PC-3 (cell line): ENCODE measurements at regions not wholly inside any gene's neighbourhood (a gene's known extent, or its start where the extent isn't known, plus 50 kb on each side); places are given as distances from the start of the nearest gene placed in this dataset.
A peak's percentile ranks its signal among the peaks of the same experiment; 100 is the strongest.

Source experiments
- ATAC-seq: fragments of 200-7000 bp; cut with Tn5 transposase; 2 replicates; pipeline ENCODE4 v1.9.1; 2020; ENCODE audit warnings: mild to moderate bottlenecking, moderate library complexity
- BruUV-seq: library from RNA; stranded (reverse); fragments of 400-500 nt; replicated peaks from 2 replicates; lab custom pipeline; 2021; lab: Mats Ljungman, UMichigan
- CTCF ChIA-PET: fragments of 300-600 bp; sonication (Branson Sonifier 250); formaldehyde crosslinking; loops from one replicate; lab custom pipeline; 2022; ENCODE audit warnings: antibody characterized with exemption; lab: Charles Lee
- POLR2A ChIA-PET: fragments of 300-600 bp; sonication (Branson Sonifier 250); formaldehyde crosslinking; loops from one replicate; lab custom pipeline; 2022; ENCODE audit warnings: antibody characterized with exemption; ENCODE audit not compliant: unreplicated experiment; lab: Charles Lee
- DNase-seq: peaks from one replicate; pipeline ENCODE4 v3.0.0-alpha.2; 2015
- H2AFZ ChIP-seq: fragments of 300-600 bp; sonication (generic); 2 replicates; pipeline ENCODE4 v1.6.0; 2016; ENCODE audit warnings: antibody characterized with exemption, low read length
- H3F3A ChIP-seq: fragments of 300-600 bp; sonication (generic); one replicate; pipeline ENCODE4 v1.6.0; 2017; ENCODE audit warnings: antibody characterized with exemption, low read length, control low read depth, mild to moderate bottlenecking; ENCODE audit not compliant: unreplicated experiment
- H3K27ac ChIP-seq: fragments of 300-600 bp; sonication (generic); 2 replicates; pipeline ENCODE4 v1.5.1; 2016; ENCODE audit warnings: mild to moderate bottlenecking, low read length
- H3K27me3 ChIP-seq: fragments of 300-600 bp; sonication (generic); 2 replicates; pipeline ENCODE4 v1.6.1; 2016; ENCODE audit warnings: low read length, mixed read lengths
- H3K36me3 ChIP-seq: fragments of 300-600 bp; sonication (generic); 2 replicates; pipeline ENCODE4 v1.6.1; 2016; ENCODE audit warnings: low read depth, mixed run types, low read length, mixed read lengths
- H3K4me1 ChIP-seq: fragments of 300-600 bp; sonication (generic); 2 replicates; pipeline ENCODE4 v1.5.1; 2016; ENCODE audit warnings: low read length; ENCODE audit not compliant: insufficient read depth
- H3K4me2 ChIP-seq: fragments of 300-600 bp; sonication (generic); 2 replicates; pipeline ENCODE4 v1.6.0; 2016; ENCODE audit warnings: low read length
- H3K4me3 ChIP-seq: fragments of 300-600 bp; sonication (generic); 2 replicates; pipeline ENCODE4 v1.5.1; 2016; ENCODE audit warnings: mild to moderate bottlenecking, low read length, mixed read lengths
- H3K79me2 ChIP-seq: fragments of 300-600 bp; sonication (generic); 2 replicates; pipeline ENCODE4 v1.6.1; 2017; ENCODE audit warnings: low read length, mixed read lengths
- H3K9ac ChIP-seq: fragments of 300-600 bp; sonication (generic); 2 replicates; pipeline ENCODE4 v1.6.0; 2016; ENCODE audit warnings: mild to moderate bottlenecking, low read length
- H3K9me2 ChIP-seq: fragments of 300-600 bp; sonication (generic); replicated peaks from 2 replicates; pipeline ENCODE4 v1.6.1; 2016; ENCODE audit warnings: mixed run types, low read length, mixed read lengths
- H3K9me3 ChIP-seq: fragments of 300-600 bp; sonication (generic); 2 replicates; pipeline ENCODE4 v1.6.1; 2016; ENCODE audit warnings: low read length, mixed read lengths
- H4K20me1 ChIP-seq: fragments of 300-600 bp; sonication (generic); 2 replicates; pipeline ENCODE4 v1.6.1; 2016; ENCODE audit warnings: low read length, mixed read lengths
- CTCF ChIP-seq: fragments of 300-600 bp; sonication (generic); conservative IDR thresholded peaks from 2 replicates; pipeline ENCODE4 v1.5.1; 2017; ENCODE audit warnings: antibody characterized with exemption, low read depth, mild to moderate bottlenecking, low read length
- EZH2 ChIP-seq: fragments of 300-600 bp; sonication (generic); IDR thresholded peaks from one replicate; pipeline ENCODE4 v1.6.1; 2017; ENCODE audit warnings: antibody characterized with exemption, mild to moderate bottlenecking, low read length; ENCODE audit not compliant: unreplicated experiment
- EZH2phosphoT487 ChIP-seq: fragments of 300-600 bp; sonication (generic); IDR thresholded peaks from 2 replicates; pipeline ENCODE4 v1.6.1; 2018; ENCODE audit warnings: mild to moderate bottlenecking, antibody characterized with exemption, low read length, borderline replicate concordance
- intact Hi-C: fragments of 100-400 bp; cut with micrococcal nuclease; formaldehyde crosslinking; loops from 2 replicates; pipeline ENCODE4 v1.9.0; 2023

DNA sequence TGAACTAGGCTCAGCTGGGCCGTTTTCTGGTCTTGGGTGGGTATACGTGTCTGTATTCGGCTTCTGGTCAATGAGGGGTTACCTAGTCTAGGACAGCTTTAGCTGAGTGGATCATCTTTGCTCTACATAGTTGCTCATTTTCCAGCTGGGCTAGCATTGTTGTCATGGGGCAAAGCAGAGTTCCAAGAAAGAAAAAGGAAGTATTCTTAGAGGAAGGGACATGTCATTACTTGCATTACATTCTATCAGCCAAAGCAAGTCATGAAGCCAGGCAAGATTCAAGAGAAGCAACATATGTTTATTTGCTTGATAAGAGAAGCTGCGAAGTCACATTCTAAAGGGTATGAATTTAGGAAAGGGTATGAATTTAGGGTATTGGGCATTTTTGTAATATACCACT, 396.5 kb downstream of the ZNF608 start:
- TF ChIP-seq EZH2 = no peak
- H3K79me2 ChIP-seq = no peaks in the 10 kb centered on the region
- H4K20me1 ChIP-seq = no peaks in the 10 kb centered on the region
- intact Hi-C loops = no loop called here
- H3K9ac ChIP-seq = no peak overlapping the region
- H3K4me1 ChIP-seq = no peaks in the 10 kb centered on the region
- H3K36me3 ChIP-seq = no peaks in the 10 kb centered on the region
- no peaks in the 10 kb centered on the region for H3K27me3 ChIP-seq
- ATAC-seq (no peak), DNase-seq (no peak)
- no peak overlapping the region for H3K27ac ChIP-seq
- BruUV-seq = no TSS peak
- no peaks in the 10 kb centered on the region for H3K9me2 ChIP-seq
- H3F3A ChIP-seq = no peaks in the 10 kb centered on the region
- no peak overlapping the region for H2AFZ ChIP-seq
- CTCF ChIA-PET = no interaction called here
- H3K4me2 ChIP-seq = no peak overlapping the region
- POLR2A ChIA-PET = no interaction called here
- H3K4me3 ChIP-seq = no peak overlapping the region
- H3K9me3 ChIP-seq = no peaks in the 10 kb centered on the region

GRCh38 chr5:124343451-124343867, 403.0 kb downstream of the ZNF608 start:
- Histone ChIP-seq H3F3A (no peaks in the 10 kb centered on the region), H3K9me3 (no peaks in the 10 kb centered on the region), H3K4me1 (no peaks in the 10 kb centered on the region), H4K20me1 (no peaks in the 10 kb centered on the region), H3K36me3 (no peaks in the 10 kb centered on the region), H3K4me3 (no peak overlapping the region), H3K9ac (no peak overlapping the region), H3K27ac (no peak overlapping the region), H3K9me2 (no peaks in the 10 kb centered on the region), H2AFZ (no peak overlapping the region), H3K79me2 (no peaks in the 10 kb centered on the region), H3K4me2 (no peak overlapping the region), H3K27me3 (no peaks in the 10 kb centered on the region)
- ChIA-PET POLR2A (no interaction called here), CTCF (no interaction called here)
- TF ChIP-seq EZH2 (no peak), EZH2phosphoT487 (no peak)
- DNase-seq (peak; percentile 32), ATAC-seq (no peak)
- intact Hi-C loops = no loop called here
- no TSS peak for BruUV-seq

- H3K4me3 ChIP-seq = no peak overlapping the region
- DNase-seq (no peak), ATAC-seq (no peak)
- ChIA-PET POLR2A (no interaction called here), CTCF (no interaction called here)
- no peaks in the 10 kb centered on the region for H3K36me3 ChIP-seq
- no peaks in the 10 kb centered on the region for H3F3A ChIP-seq
- no peak overlapping the region for H3K9ac ChIP-seq
- intact Hi-C loops = no loop called here
- no peaks in the 10 kb centered on the region for H3K27me3 ChIP-seq
- no peak overlapping the region for H3K27ac ChIP-seq
- H4K20me1 ChIP-seq = no peaks in the 10 kb centered on the region
- H3K4me2 ChIP-seq = no peak overlapping the region
- BruUV-seq = no TSS peak
- TF ChIP-seq EZH2 (no peak), EZH2phosphoT487 (no peak), CTCF (no peak)
- no peaks in the 10 kb centered on the region for H3K4me1 ChIP-seq
- no peak overlapping the region for H2AFZ ChIP-seq
- no peaks in the 10 kb centered on the region for H3K9me3 ChIP-seq
- no peaks in the 10 kb centered on the region for H3K79me2 ChIP-seq
- H3K9me2 ChIP-seq = no peaks in the 10 kb centered on the region
Measured at GRCh38 chr5:124342986-124343385, 403.5 kb downstream of the ZNF608 start.

GRCh38 chr5:124342584-124342983, 403.9 kb downstream of the ZNF608 start:
- no peak for DNase-seq
- ChIA-PET CTCF (no interaction called here), POLR2A (no interaction called here)
- no peak for ATAC-seq
- Histone ChIP-seq H3K4me3 (no peak overlapping the region), H3K36me3 (no peaks in the 10 kb centered on the region), H3K79me2 (no peaks in the 10 kb centered on the region), H2AFZ (no peak overlapping the region), H4K20me1 (no peaks in the 10 kb centered on the region), H3K4me1 (no peaks in the 10 kb centered on the region), H3K27me3 (no peaks in the 10 kb centered on the region), H3K4me2 (no peak overlapping the region), H3K27ac (no peak overlapping the region), H3K9me2 (no peaks in the 10 kb centered on the region), H3K9me3 (no peaks in the 10 kb centered on the region), H3K9ac (no peak overlapping the region), H3F3A (no peaks in the 10 kb centered on the region)
- BruUV-seq = no TSS peak
- TF ChIP-seq EZH2phosphoT487 = no peak
- no peak for TF ChIP-seq CTCF
- TF ChIP-seq EZH2 = no peak
- intact Hi-C loops = no loop called here
